T-helper 17 cell (primary cell): ENCODE measurements at regions not wholly inside any gene's neighbourhood (a gene's known extent, or its start where the extent isn't known, plus 50 kb on each side); places are given as distances from the start of the nearest gene placed in this dataset.

Experiments used
- ATAC-seq: fragments of 150-1000 bp; cut with Tn5 transposase; 2 replicates; pipeline ENCODE4 v1.10.0; 2021; ENCODE audit warnings: mild to moderate bottlenecking, moderate library complexity
- DNase-seq, 3 donors: peaks; one replicate each; pipeline versions ENCODE4 v3.0.0 to v3.0.0-alpha.2; 2020 to 2021
- H3K9me3 ChIP-seq: one replicate; pipeline ENCODE4 v1.7.0; 2013; ENCODE audit warnings: low read length, mild to moderate bottlenecking; ENCODE audit not compliant: control insufficient read depth, poor library complexity, severe bottlenecking
- H3K27ac Mint-ChIP-seq: one replicate; pipeline ENCODE4 v1.8.0; 2022; ENCODE audit warnings: mild to moderate bottlenecking, moderate library complexity, mixed read lengths
- H3K27me3 Mint-ChIP-seq: one replicate; pipeline ENCODE4 v1.8.0; 2022; ENCODE audit warnings: mixed read lengths
- H3K36me3 Mint-ChIP-seq: one replicate; pipeline ENCODE4 v1.8.0; 2022; ENCODE audit warnings: low read depth, mixed read lengths
- H3K4me1 Mint-ChIP-seq: one replicate; pipeline ENCODE4 v1.8.0; 2022; ENCODE audit warnings: mild to moderate bottlenecking, mixed read lengths
- H3K4me3 Mint-ChIP-seq: one replicate; pipeline ENCODE4 v1.8.0; 2022; ENCODE audit warnings: mild to moderate bottlenecking, moderate library complexity, mixed read lengths

- no peak for ATAC-seq
- H3K27me3 Mint-ChIP-seq: peaks cover 5% of the 10 kb centered on the region
Measured at GRCh38 chrY:8452963-8453362, 884.3 kb upstream of the TSPY4 start.

GRCh38 chrY:8466813-8467212 lies 870.5 kb upstream of the TSPY4 start:
- H3K36me3 Mint-ChIP-seq: no peaks in the 10 kb centered on the region
- DNase-seq: no peak
- no peak for ATAC-seq
- no peaks in the 10 kb centered on the region for H3K9me3 ChIP-seq
- no peaks in the 10 kb centered on the region for H3K27me3 Mint-ChIP-seq
- no peak overlapping the region for H3K27ac Mint-ChIP-seq
- H3K4me1 Mint-ChIP-seq: no peaks in the 10 kb centered on the region
- H3K4me3 Mint-ChIP-seq: no peak overlapping the region

More at GRCh38 chrY:8452963-8453362, 884.3 kb upstream of the TSPY4 start:
- no peak overlapping the region for H3K27ac Mint-ChIP-seq
- peaks cover 2% of the 10 kb centered on the region for H3K36me3 Mint-ChIP-seq
- no peak for DNase-seq
- H3K4me3 Mint-ChIP-seq: no peak overlapping the region
- H3K4me1 Mint-ChIP-seq: no peaks in the 10 kb centered on the region
- H3K9me3 ChIP-seq: no peaks in the 10 kb centered on the region

DNA sequence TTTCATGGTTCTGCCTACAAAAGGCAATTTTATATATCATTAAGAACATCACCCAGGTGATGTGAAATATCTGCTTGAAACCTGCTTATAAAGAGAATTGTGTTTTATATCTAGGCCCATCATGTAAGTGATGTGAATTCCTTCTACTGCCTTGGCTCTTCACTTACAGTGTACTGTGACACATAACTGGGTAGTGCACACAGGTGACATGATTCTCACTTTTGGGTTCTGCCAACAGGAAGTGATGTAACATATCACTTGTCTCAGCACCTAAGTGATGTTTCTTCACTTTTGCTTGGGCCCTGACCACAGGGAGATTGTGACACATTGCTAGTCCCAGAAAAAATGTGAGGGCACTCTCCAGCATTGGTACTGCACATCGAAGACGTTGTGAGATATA lies 867.0 kb upstream of the TSPY4 start:
- DNase-seq: no peak
- Mint-ChIP-seq H3K4me1 (no peaks in the 10 kb centered on the region), H3K36me3 (no peaks in the 10 kb centered on the region), H3K4me3 (no peak overlapping the region), H3K27me3 (no peaks in the 10 kb centered on the region), H3K27ac (no peak overlapping the region)
- ATAC-seq: no peak
- H3K9me3 ChIP-seq: no peaks in the 10 kb centered on the region

- ATAC-seq (no peak), DNase-seq (no peak)
- no peaks in the 10 kb centered on the region for H3K36me3 Mint-ChIP-seq
- no peak overlapping the region for H3K4me3 Mint-ChIP-seq
- peaks cover 2% of the 10 kb centered on the region for H3K4me1 Mint-ChIP-seq
- no peaks in the 10 kb centered on the region for H3K9me3 ChIP-seq
- no peak overlapping the region for H3K27ac Mint-ChIP-seq
- H3K27me3 Mint-ChIP-seq: peaks cover 5% of the 10 kb centered on the region
Measured at GRCh38 chrY:8479141-8479540, 858.1 kb upstream of the TSPY4 start.

DNA sequence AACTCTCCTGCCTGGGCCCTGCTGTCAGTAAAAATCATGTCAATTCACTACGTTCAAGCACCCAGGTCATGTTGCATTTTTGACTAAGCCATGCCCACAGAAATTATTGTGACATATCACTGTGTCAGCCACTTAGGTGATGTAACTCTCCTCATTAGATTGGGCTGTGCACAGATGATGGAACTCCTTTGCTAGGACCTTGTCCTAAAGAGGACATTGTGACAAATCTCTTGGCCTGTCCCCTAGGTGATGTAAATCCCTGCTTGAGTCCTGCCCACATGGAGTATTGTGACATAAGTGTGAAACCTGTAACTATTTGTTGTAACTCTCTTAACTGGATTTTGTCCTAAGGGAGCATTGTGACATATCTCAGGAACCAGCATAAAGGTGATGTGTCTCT lies 848.3 kb upstream of the TSPY4 start:
- Mint-ChIP-seq H3K27ac (no peak overlapping the region), H3K4me1 (no peaks in the 10 kb centered on the region), H3K36me3 (no peaks in the 10 kb centered on the region), H3K27me3 (peaks cover 1% of the 10 kb centered on the region), H3K4me3 (no peak overlapping the region)
- no peaks in the 10 kb centered on the region for H3K9me3 ChIP-seq
- no peak for ATAC-seq
- no peak for DNase-seq

DNA sequence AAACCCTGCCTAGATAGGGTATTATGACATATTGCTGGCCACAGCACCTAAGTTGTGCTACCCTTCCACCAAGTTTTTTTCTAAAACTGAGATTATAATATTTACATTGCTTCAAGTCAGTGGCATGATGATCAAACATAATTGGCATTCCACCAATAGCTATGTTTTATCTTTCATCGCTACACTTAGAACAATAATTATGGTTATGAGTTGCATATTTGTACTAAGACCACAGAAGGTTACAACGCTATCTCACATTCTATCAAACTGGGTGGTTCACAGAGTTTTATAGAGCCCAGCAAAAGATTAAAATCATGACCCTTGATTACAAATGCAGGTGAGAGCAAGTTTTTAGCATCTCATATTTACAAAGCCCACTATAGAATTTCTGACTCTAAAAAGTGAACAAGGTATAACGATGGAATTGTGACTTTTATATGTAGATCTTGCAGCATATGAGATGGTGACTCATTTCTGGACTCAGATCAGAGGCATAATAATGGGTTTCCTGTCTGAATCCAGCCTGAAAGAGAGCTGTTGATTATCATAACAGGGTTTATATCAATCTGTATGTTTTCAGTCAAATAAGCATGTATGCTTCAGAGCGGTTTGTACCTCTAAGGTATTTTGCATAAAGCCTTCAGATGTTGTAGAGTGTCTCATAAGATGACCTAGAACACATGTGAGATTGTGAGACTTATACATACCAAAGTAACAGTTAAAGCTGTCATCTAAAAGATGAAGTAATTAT lies 847.2 kb upstream of the TSPY4 start:
- no peaks in the 10 kb centered on the region for H3K9me3 ChIP-seq
- ATAC-seq: no peak
- H3K27me3 Mint-ChIP-seq: no peaks in the 10 kb centered on the region
- H3K4me1 Mint-ChIP-seq: no peaks in the 10 kb centered on the region
- no peaks in the 10 kb centered on the region for H3K36me3 Mint-ChIP-seq
- H3K27ac Mint-ChIP-seq: no peak overlapping the region
- H3K4me3 Mint-ChIP-seq: no peak overlapping the region
- DNase-seq: no peak

- no peaks in the 10 kb centered on the region for H3K36me3 Mint-ChIP-seq
- ATAC-seq (no peak), DNase-seq (no peak)
- H3K27me3 Mint-ChIP-seq: no peaks in the 10 kb centered on the region
- H3K4me1 Mint-ChIP-seq: no peaks in the 10 kb centered on the region
- H3K27ac Mint-ChIP-seq: no peak overlapping the region
- H3K9me3 ChIP-seq: no peaks in the 10 kb centered on the region
- H3K4me3 Mint-ChIP-seq: no peak overlapping the region
Measured at GRCh38 chrY:8494396-8494795, 842.9 kb upstream of the TSPY4 start.

- H3K9me3 ChIP-seq: no peaks in the 10 kb centered on the region
- DNase-seq (no peak), ATAC-seq (no peak)
- Mint-ChIP-seq H3K4me1 (no peaks in the 10 kb centered on the region), H3K36me3 (no peaks in the 10 kb centered on the region), H3K4me3 (no peak overlapping the region), H3K27ac (no peak overlapping the region), H3K27me3 (no peaks in the 10 kb centered on the region)
Measured at GRCh38 chrY:8495243-8495642, 842.0 kb upstream of the TSPY4 start.

DNA sequence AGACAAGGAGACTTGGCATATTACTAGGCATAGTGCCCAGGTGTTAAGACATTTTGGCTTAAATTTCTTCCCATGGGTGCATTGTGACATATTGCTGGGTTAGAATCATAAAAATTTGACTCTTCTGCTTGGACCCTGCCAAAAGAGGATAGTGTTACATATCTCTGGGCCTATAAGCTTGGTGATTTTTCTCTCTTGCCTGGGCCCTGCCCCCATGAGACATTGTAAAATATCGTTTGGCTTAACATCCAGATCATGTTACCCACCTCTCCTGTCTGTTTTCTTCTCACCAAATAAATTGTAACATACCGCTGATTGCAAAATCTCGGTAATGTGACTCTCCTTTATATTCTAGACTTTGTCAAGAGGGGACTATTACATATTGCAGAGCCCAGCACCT lies 836.4 kb upstream of the TSPY4 start:
- Mint-ChIP-seq H3K36me3 (no peaks in the 10 kb centered on the region), H3K27ac (no peak overlapping the region), H3K27me3 (no peaks in the 10 kb centered on the region), H3K4me3 (no peak overlapping the region), H3K4me1 (no peaks in the 10 kb centered on the region)
- DNase-seq (no peak), ATAC-seq (no peak)
- H3K9me3 ChIP-seq: no peaks in the 10 kb centered on the region

- no peaks in the 10 kb centered on the region for H3K4me1 Mint-ChIP-seq
- no peaks in the 10 kb centered on the region for H3K9me3 ChIP-seq
- no peak overlapping the region for H3K4me3 Mint-ChIP-seq
- DNase-seq (no peak), ATAC-seq (no peak)
- no peak overlapping the region for H3K27ac Mint-ChIP-seq
- H3K27me3 Mint-ChIP-seq: no peaks in the 10 kb centered on the region
- no peaks in the 10 kb centered on the region for H3K36me3 Mint-ChIP-seq
Measured at GRCh38 chrY:8533468-8533867, 803.8 kb upstream of the TSPY4 start.

GRCh38 chrY:8535704-8536103 lies 801.6 kb upstream of the TSPY4 start:
- H3K27ac Mint-ChIP-seq: no peak overlapping the region
- ATAC-seq: peak; percentile 58
- no peaks in the 10 kb centered on the region for H3K4me1 Mint-ChIP-seq
- no peaks in the 10 kb centered on the region for H3K9me3 ChIP-seq
- no peak for DNase-seq
- no peaks in the 10 kb centered on the region for H3K36me3 Mint-ChIP-seq
- no peaks in the 10 kb centered on the region for H3K27me3 Mint-ChIP-seq
- H3K4me3 Mint-ChIP-seq: no peak overlapping the region

DNA sequence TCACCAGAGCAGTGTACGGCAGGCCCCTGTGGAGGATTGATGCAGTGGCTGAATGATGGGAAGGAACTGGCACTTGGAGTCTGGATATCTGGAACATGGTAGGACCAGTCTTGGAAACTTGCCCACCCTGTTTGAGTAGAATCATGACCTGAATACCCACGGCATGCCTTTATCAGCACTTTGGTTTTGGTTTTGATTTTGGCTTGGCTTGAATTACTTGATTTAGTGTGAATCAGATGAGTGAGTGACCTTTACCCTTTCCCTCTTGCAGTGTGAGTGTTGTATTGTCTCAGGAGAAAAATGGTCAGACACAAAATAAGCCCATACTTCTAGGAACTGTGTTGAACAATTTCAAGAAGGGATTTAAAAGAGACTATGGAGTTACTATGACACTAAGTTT lies 801.0 kb upstream of the TSPY4 start:
- H3K4me3 Mint-ChIP-seq: no peak overlapping the region
- ATAC-seq: no peak
- H3K4me1 Mint-ChIP-seq: no peaks in the 10 kb centered on the region
- no peak overlapping the region for H3K27ac Mint-ChIP-seq
- no peak for DNase-seq
- no peaks in the 10 kb centered on the region for H3K9me3 ChIP-seq
- H3K27me3 Mint-ChIP-seq: no peaks in the 10 kb centered on the region
- H3K36me3 Mint-ChIP-seq: no peaks in the 10 kb centered on the region

- no peaks in the 10 kb centered on the region for H3K9me3 ChIP-seq
- H3K27me3 Mint-ChIP-seq: no peaks in the 10 kb centered on the region
- H3K36me3 Mint-ChIP-seq: no peaks in the 10 kb centered on the region
- DNase-seq (no peak), ATAC-seq (no peak)
- H3K27ac Mint-ChIP-seq: no peak overlapping the region
- H3K4me1 Mint-ChIP-seq: no peaks in the 10 kb centered on the region
- H3K4me3 Mint-ChIP-seq: no peak overlapping the region
Measured at GRCh38 chrY:8541306-8541705, 796.0 kb upstream of the TSPY4 start.

DNA sequence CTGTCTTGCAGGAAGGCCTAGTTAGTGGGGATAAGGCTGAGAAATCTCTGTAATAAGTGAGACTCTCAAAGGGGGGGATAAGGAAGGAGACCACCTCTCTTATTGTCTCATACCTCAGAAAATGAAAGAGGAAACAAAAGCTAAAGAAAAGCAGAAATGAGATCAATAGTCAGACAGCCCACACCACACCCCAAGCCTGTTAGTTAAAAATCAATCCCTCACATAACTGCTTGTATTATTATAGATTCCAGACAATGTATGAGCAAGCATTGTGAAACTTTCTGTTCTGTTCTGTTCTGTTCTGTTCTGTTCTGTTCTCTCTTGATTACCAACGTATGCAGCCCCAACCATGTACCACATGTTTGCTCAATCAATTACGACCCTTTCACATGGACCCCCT lies 792.5 kb upstream of the TSPY4 start:
- H3K27ac Mint-ChIP-seq: no peak overlapping the region
- H3K36me3 Mint-ChIP-seq: no peaks in the 10 kb centered on the region
- DNase-seq: no peak
- no peaks in the 10 kb centered on the region for H3K9me3 ChIP-seq
- H3K4me1 Mint-ChIP-seq: no peaks in the 10 kb centered on the region
- no peaks in the 10 kb centered on the region for H3K27me3 Mint-ChIP-seq
- no peak overlapping the region for H3K4me3 Mint-ChIP-seq
- no peak for ATAC-seq
